ENCODE measurements at regions not wholly inside any gene's neighbourhood (a gene's known extent, or its start where the extent isn't known, plus 50 kb on each side); places are given as distances from the start of the nearest gene placed in this dataset.

DNA sequence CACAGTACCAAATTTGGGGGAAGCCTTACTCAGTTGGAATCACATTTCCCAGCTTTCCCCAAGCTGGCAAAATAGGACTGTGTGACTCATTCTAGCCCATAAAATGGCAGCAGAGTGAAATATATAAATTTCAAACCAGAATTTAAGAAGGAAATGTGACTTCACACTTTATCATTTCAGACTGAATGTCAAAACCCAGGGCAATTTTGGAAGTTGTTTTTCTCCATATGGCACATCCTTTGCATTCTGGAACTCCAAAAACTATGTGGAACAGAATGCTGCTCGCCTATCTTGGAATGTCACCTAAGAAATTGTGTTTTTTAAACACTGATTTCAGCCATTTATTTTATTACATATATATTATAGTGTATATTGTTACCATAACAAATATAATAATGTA lies 424.7 kb upstream of the ST8SIA4 start:
- TF ChIP-seq, protein P1, sequence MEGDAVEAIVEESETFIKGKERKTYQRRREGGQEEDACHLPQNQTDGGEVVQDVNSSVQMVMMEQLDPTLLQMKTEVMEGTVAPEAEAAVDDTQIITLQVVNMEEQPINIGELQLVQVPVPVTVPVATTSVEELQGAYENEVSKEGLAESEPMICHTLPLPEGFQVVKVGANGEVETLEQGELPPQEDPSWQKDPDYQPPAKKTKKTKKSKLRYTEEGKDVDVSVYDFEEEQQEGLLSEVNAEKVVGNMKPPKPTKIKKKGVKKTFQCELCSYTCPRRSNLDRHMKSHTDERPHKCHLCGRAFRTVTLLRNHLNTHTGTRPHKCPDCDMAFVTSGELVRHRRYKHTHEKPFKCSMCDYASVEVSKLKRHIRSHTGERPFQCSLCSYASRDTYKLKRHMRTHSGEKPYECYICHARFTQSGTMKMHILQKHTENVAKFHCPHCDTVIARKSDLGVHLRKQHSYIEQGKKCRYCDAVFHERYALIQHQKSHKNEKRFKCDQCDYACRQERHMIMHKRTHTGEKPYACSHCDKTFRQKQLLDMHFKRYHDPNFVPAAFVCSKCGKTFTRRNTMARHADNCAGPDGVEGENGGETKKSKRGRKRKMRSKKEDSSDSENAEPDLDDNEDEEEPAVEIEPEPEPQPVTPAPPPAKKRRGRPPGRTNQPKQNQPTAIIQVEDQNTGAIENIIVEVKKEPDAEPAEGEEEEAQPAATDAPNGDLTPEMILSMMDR (IDR thresholded peaks at IDR 0.05; ENCODE audit: low read depth, low read length): no peak
- TF ChIP-seq EZH2phosphoT487 (IDR thresholded peaks at IDR 0.05; ENCODE audit: low read depth): no peak

Measured in OCI-LY3 (cell line).